Small intestine (tissue), 7 donors: ENCODE measurements at regions not wholly inside any gene's neighbourhood (a gene's known extent, or its start where the extent isn't known, plus 50 kb on each side); places are given as distances from the start of the nearest gene placed in this dataset.
A peak's percentile ranks its signal among the peaks of the same experiment; 100 is the strongest.

Experiments
- DNase-seq, 2 donors: peaks; one replicate each; pipeline versions ENCODE4 v3.0.0 to v3.0.0-alpha.2; 2013
- FAIRE-seq: peaks from 2 replicates; lab custom pipeline; 2012; peaks lifted over from hg19 to GRCh38; lab: Jason Lieb, UNC
- H3K27ac ChIP-seq, 3 donors: one replicate each; pipeline ENCODE4 v1.5.1; 2013; ENCODE audit warnings: low read length in 2 of 3, mild to moderate bottlenecking in 2 of 3, control low read depth in 1 of 3, inconsistent platforms in 1 of 3, low read depth in 1 of 3, moderate library complexity in 1 of 3
- H3K27me3 ChIP-seq, 3 donors: one replicate each; pipeline ENCODE4 v1.6.1; 2013; ENCODE audit warnings: low read length in 3 of 3, inconsistent platforms in 1 of 3; ENCODE audit not compliant: control insufficient read depth in 3 of 3, insufficient read depth in 3 of 3
- H3K36me3 ChIP-seq, 3 donors: one replicate each; pipeline ENCODE4 v1.6.1; 2013; ENCODE audit warnings: low read length in 3 of 3, inconsistent platforms in 1 of 3, low read depth in 1 of 3, mild to moderate bottlenecking in 1 of 3, moderate library complexity in 1 of 3; ENCODE audit not compliant: control insufficient read depth in 3 of 3, insufficient read depth in 2 of 3
- H3K4me1 ChIP-seq, 3 donors: one replicate each; pipeline ENCODE4 v1.6.1; 2013; ENCODE audit warnings: low read length in 2 of 3, inconsistent platforms in 1 of 3, low read depth in 1 of 3, mild to moderate bottlenecking in 1 of 3, moderate library complexity in 1 of 3; ENCODE audit not compliant: control insufficient read depth in 3 of 3, insufficient read depth in 2 of 3
- H3K4me3 ChIP-seq, 3 donors: one replicate each; pipeline ENCODE4 v1.5.1; 2013; ENCODE audit warnings: low read length in 3 of 3, control low read depth in 1 of 3, inconsistent platforms in 1 of 3, low read depth in 1 of 3, mild to moderate bottlenecking in 1 of 3, moderate library complexity in 1 of 3
- H3K9me3 ChIP-seq, 2 donors: one replicate each; pipeline ENCODE4 v1.6.1; 2013; ENCODE audit warnings: low read depth in 1 of 2, low read length in 1 of 2; ENCODE audit not compliant: control insufficient read depth in 2 of 2, insufficient read depth in 1 of 2
- WGBS, 3 donors: extraction: QIAGEN DNeasy Blood & Tissue Kit; methylation state at CpG; one replicate each; pipeline ENCODE4 v1.1.7; 2013; 5-methylcytosine and 5-hydroxymethylcytosine counted together
- donor health status: healthy with polysubstance abuse.
- donor health status: control.
- donor health status: control.
- donor health status: Bipolar disorder and iron deficiency.
- donor health status: healthy.

- no peaks in the 10 kb centered on the region for H3K36me3 ChIP-seq
- no peak for FAIRE-seq
- no peak overlapping the region for H3K4me3 ChIP-seq
- H3K27ac ChIP-seq = no peak overlapping the region
- no peaks in the 10 kb centered on the region for H3K9me3 ChIP-seq
- no peaks in the 10 kb centered on the region for H3K27me3 ChIP-seq
- H3K4me1 ChIP-seq = no peaks in the 10 kb centered on the region
- DNase-seq = peak in 1 of 2 donors; percentile 9
Measured at GRCh38 chr4:151473521-151474097, 64.6 kb downstream of the FHIP1A start.

DNA sequence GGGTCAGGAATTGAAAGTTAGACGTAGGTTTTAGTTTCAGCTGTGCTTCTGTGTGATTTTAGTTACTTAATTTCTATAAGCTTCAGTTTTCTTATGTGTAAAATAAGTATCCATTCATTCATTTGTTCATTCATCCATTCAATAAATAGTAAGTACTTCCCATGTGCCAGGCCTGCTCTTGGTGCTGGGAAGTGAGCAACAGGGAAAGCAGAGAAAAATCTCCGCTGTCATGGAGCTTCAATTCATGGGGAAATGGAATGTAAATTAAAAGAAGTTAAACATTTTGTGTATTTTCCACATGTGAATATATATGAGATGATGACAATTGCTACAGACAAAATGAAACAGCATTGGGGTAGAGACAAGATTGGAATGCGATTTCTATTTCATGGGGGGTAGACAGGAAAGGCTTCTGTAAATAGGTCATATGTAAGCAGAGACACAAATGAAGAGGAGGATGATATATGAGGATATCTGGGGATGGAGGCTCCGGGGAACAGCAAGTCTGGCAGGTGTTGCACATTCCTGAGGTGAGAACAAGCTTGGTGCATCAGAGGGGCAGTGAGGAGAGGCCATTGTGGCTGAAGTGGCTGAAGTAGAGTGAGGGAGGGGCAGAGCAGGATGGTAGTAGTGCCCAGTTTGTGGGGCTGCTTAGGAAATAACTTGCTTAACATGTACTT is 66.2 kb downstream of the FHIP1A start:
- no peaks in the 10 kb centered on the region for H3K36me3 ChIP-seq

DNA sequence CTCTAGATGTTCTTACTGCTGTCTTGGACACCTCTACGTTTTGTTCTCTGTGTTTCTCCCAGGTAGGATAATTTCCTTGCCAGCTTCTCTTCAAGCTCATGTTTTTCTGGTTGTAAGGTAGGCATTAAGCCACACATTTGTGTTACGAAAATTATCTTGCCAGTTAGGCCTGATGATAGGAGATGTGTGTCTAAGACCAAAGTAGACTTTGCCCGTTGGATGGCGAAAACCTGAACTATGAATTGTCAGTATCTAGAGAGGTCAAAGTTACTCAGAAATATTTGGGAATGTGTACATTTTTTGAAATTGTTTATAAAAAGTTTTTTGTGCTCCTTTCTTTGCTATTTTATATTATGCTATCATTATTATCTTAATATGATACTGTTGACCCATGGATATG is 72.8 kb downstream of the FHIP1A start:
- no peaks in the 10 kb centered on the region for H3K36me3 ChIP-seq
- WGBS, 3 donors = 41 to 78% (median 51%) methylated on average over 4 of the region's 4 CpGs
- no peaks in the 10 kb centered on the region for H3K27me3 ChIP-seq
- FAIRE-seq (no peak), DNase-seq (peak; percentile 24 to 37)
- no peaks in the 10 kb centered on the region for H3K4me1 ChIP-seq
- H3K9me3 ChIP-seq = no peaks in the 10 kb centered on the region
- no peak overlapping the region for H3K27ac ChIP-seq
- no peak overlapping the region for H3K4me3 ChIP-seq

More for the DNA sequence above, 66.2 kb downstream of the FHIP1A start:
- FAIRE-seq (no peak), DNase-seq (no peak)
- H3K4me3 ChIP-seq = no peak overlapping the region
- no peaks in the 10 kb centered on the region for H3K4me1 ChIP-seq
- 77 to 88% (median 79%) methylated on average over 4 of the region's 4 CpGs for WGBS, 3 donors
- no peaks in the 10 kb centered on the region for H3K9me3 ChIP-seq
- H3K27me3 ChIP-seq = no peaks in the 10 kb centered on the region
- no peak overlapping the region for H3K27ac ChIP-seq

GRCh38 chr4:151484396-151485102 is 75.6 kb downstream of the FHIP1A start:
- no peak overlapping the region for H3K4me3 ChIP-seq
- peaks cover 0 to 7% of the 10 kb centered on the region in 2 donors for H3K9me3 ChIP-seq
- no peak for DNase-seq
- 45 to 64% (median 50%) methylated on average over 2 of the region's 2 CpGs for WGBS, 3 donors
- peaks cover 0 to under 1% (median 0%) of the 10 kb centered on the region in 3 donors for H3K36me3 ChIP-seq
- H3K27me3 ChIP-seq = no peaks in the 10 kb centered on the region
- no peak for FAIRE-seq
- no peaks in the 10 kb centered on the region for H3K4me1 ChIP-seq
- H3K27ac ChIP-seq = no peak overlapping the region

DNA sequence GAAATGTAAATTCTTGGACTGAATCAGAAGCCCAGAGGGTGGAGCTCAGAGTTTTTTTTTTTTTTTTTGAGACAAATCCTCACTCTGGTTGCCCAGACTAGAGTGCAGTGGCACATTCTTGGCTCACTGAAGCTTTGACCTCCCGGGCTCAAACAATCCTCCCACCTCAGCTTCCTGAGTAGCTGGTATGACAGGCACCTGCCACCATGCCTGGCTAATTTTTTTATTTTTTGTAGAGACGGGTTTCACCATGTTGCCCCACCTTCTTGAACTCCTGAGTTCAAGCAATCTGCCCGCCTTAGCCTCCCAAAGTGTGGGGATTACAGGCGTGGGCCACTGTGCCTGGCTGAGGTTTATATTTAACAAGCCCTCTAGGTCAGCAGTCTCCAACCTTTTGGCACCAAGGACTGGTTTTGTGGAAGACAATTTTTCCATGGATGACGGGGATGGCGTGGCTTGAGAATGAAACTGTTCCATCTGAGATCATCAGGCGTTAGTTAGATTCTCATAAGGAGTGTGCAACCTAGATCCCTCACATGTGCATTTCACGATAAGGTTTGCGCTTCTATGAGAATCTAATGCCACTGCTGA is 76.7 kb downstream of the FHIP1A start:
- Histone ChIP-seq H3K27ac (no peak overlapping the region), H3K36me3 (peaks cover 0 to 5% (median 0%) of the 10 kb centered on the region in 3 donors), H3K9me3 (peaks cover 0 to 16% of the 10 kb centered on the region in 2 donors), H3K4me3 (no peak overlapping the region), H3K27me3 (no peaks in the 10 kb centered on the region), H3K4me1 (no peaks in the 10 kb centered on the region)
- FAIRE-seq (no peak), DNase-seq (no peak)
- WGBS, 3 donors = 86 to 90% (median 88%) methylated on average over 9 of the region's 9 CpGs

- H3K36me3 ChIP-seq = peaks cover 0 to 5% (median 0%) of the 10 kb centered on the region in 3 donors
- H3K27ac ChIP-seq = no peak overlapping the region
- H3K4me1 ChIP-seq = no peaks in the 10 kb centered on the region
- peaks cover 0 to 16% of the 10 kb centered on the region in 2 donors for H3K9me3 ChIP-seq
- DNase-seq (no peak), FAIRE-seq (no peak)
- H3K4me3 ChIP-seq = no peak overlapping the region
- no peaks in the 10 kb centered on the region for H3K27me3 ChIP-seq
- WGBS, 3 donors = 83 to 95% (median 88%) methylated on average over 3 of the region's 3 CpGs
Measured at GRCh38 chr4:151486168-151486567, 77.2 kb downstream of the FHIP1A start.

GRCh38 chr4:151488968-151489367 is 80.0 kb downstream of the FHIP1A start:
- WGBS, 3 donors = 68 to 93% (median 80%) methylated on average over 3 of the region's 3 CpGs
- Histone ChIP-seq H3K4me3 (no peak overlapping the region), H3K36me3 (peaks cover 0 to 5% (median 0%) of the 10 kb centered on the region in 3 donors), H3K27ac (no peak overlapping the region), H3K9me3 (peaks cover 0 to 20% of the 10 kb centered on the region in 2 donors), H3K27me3 (no peaks in the 10 kb centered on the region), H3K4me1 (no peaks in the 10 kb centered on the region)
- no peak for FAIRE-seq
- DNase-seq = no peak

- no peak overlapping the region for H3K27ac ChIP-seq
- peaks cover 0 to 5% (median 0%) of the 10 kb centered on the region in 3 donors for H3K36me3 ChIP-seq
- H3K4me1 ChIP-seq = no peaks in the 10 kb centered on the region
- no peak for FAIRE-seq
- WGBS, 3 donors = 83 to 89% (median 87%) methylated on average over 9 of the region's 9 CpGs
- no peaks in the 10 kb centered on the region for H3K27me3 ChIP-seq
- H3K4me3 ChIP-seq = no peak overlapping the region
- no peak for DNase-seq
- peaks cover 0 to 20% of the 10 kb centered on the region in 2 donors for H3K9me3 ChIP-seq
Measured at GRCh38 chr4:151489462-151490203, 80.7 kb downstream of the FHIP1A start.
